ENCODE measurements at regions not wholly inside any gene's neighbourhood (a gene's known extent, or its start where the extent isn't known, plus 50 kb on each side); places are given as distances from the start of the nearest gene placed in this dataset.

GRCh38 chr1:56036479-56036878 is 542.9 kb downstream of the PLPP3 start:
- DNase-seq (ENCODE audit: low read depth, low spot score), result no peak

DNA sequence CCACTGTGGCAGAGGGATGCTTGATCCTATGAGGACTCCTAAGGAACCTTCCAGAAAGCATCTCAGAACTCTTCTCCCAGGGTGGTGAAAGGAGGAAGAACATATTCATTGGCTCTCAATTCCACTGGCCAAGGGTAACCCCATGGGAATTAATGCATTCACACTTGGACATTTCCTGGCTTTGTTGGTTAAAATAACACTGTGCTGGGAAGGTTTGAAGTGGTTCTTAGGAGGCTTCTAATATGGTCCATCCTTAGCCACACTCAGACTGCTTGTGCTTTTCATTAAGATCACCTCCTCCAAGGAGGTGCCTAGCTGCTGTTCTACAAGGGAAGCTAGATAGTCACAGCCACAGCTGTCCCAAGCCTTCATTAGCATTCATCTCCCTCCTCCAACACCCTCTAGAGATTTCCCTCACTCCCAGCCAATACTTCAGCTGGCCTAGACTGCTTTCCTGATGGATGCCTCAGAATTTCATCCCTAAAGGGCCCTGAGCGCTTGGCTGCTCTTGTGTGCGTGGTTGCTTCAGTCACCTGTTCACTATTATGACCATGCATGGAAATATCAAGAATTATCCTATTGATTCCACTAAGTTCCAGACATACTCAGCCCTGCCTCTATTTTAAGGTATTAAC is 544.4 kb downstream of the PLPP3 start:
- DNase-seq (ENCODE audit: low read depth, low spot score), result no peak

DNA sequence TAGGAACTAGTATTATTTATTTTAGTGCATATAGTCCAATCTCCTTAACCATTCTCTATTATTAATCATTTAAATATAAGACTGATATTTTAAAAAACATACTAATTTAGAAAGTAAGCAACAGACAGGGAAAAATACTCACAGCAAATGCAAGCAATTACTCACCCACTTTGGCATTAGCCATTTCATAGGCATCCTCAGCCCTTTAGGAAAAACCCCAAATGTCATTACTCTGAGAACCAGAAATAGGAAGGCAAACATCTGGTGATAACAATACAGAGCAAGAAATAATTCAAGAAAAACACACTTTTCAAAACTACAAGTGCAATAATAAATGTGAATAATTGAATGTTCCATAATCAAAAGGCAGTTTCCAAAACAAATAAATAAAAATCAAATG is 545.1 kb downstream of the PLPP3 start:
- DNase-seq (ENCODE audit: low read depth, low spot score), result no peak

DNA sequence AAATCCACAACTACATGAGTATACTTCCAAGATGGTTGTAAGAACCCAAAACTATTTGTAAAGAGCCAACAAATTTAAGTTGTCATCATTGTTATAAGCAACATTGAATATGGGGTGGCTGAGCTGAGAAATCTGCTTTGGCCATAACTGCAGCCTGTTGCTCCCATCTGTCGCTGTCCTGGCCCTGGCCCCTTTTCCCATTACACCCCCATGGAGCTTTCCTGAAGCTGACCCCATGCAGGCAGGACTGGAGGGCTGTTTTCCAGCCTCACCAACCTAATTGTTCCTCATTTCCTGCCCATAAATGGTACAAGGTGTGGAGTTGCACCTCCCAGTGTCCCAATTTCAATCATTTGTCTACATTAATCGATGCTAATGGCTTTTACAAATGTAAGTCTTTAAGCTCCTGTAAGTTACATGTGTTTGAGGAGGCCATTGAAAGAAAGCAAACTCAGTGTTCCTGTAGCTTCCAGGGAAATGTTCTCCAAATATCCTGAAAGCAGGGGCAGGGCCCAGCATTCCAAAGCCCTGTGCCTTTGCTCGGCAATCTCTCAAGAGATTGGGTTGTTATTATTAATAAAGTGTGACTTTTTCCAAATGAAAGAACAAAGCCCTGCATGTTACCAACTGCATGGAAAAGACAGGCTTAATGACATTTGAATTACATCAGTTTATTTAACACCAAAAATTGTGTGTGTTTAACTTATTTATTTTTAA is 545.9 kb downstream of the PLPP3 start:
- DNase-seq (ENCODE audit: low read depth, low spot score), result no peak

DNA sequence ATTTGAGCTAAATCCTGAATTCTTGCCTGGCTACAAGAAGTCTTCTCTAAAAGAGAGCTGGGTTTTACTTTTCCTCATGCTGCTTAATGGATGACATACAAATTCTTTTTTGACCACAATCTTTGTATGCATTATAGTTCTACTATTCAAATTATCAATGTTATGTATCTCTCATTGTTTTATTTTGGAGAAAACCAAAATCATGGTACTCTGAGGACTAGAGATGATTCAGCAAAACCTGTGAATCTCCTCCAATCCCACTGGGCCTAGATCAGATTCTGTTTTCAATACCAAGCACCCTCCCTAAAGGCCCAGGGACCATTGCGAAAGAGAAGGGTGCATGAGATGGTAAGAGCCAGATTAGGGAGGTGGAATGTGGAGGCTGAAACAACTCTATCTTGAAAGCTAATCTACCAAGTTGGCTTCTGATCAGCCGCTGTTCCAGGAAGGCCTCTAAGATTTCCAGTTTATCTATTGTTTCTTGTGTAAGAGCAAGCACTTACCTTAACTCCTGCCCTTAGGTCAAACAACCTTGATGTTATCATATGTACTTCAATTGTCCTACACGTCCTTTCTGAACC is 547.2 kb downstream of the PLPP3 start:
- DNase-seq (ENCODE audit: low read depth, low spot score), result no peak

DNA sequence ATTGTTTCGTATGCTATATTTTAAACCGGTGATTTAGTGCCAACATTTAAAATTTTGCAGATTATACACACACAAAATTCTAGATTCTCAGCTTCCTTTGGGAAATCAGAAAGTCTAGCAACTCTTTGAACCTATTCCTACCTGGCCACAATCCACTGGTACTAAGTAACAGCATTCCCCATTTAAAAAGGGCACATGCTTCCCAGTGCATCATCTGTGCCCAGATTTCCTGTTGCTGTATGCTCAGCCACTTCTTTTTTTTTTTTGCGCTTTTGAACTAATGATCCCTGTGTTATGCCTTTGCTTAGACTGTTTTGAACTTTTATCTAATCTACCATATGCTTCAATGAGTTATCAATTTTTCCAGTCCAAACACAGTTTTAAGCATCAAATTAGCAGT is 548.4 kb downstream of the PLPP3 start:
- no peak for DNase-seq (ENCODE audit: low read depth, low spot score)

GRCh38 chr1:56029319-56030003 is 549.9 kb downstream of the PLPP3 start:
- no peak for DNase-seq (ENCODE audit: low read depth, low spot score)

DNA sequence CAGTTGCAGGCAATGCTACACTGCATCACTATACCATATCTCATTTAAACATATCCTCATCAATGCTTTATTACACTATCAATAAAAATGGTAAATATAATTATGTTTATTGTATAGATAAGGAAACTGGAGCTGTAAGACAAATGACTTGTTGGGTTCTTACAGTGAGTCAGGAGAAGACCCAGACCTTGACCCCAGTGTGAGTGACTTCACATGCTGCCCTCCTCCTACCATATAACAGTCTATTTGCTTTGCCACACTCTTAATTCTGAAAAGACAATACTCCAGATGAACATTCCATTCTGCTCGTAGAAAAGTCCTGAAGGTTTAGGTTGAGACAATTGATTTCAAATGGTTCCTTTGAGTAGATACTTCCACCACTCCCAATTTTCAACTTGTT is 550.5 kb downstream of the PLPP3 start:
- DNase-seq (ENCODE audit: low read depth, low spot score), result no peak

DNA sequence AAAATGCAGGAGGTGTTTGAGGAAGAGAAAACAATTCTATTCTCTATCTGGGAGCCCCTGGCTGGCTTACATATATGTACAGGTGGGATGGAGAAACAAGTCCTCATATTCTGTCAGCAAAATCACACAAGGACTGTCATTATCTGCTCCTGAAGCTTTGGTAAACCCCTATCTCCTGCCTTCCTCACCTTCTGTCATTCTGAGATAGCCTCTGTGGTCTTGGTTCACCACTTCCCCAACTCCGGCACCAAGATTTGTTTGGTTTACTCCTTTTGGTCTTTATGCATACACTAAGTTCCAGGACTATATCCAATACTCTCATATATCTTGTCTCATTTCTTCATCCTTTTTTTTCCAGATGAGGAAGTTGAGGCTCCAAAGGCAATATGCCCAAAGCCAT is 551.1 kb downstream of the PLPP3 start:
- no peak for DNase-seq (ENCODE audit: low read depth, low spot score)

GRCh38 chr1:56025942-56026341 is 553.4 kb downstream of the PLPP3 start:
- DNase-seq (ENCODE audit: low read depth, low spot score), result no peak

DNA sequence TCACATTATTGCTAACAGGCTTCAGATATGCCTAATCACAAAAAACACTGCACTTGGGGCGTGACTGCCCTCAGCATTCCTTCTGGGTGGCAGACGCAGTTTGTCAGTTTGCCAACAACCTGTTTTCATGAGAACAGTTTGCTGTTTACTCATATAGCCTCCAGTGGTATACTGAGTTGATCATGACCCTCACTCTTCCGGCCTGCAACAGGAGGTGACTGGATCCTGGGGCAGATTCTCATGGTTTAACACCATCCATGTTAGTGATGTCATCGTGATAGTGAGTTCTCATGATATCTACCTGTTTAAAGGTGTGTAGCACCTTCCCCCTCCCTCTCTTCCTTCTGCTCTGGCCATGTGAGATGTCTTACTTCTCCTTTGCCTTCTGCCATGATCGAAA is 555.2 kb downstream of the PLPP3 start:
- no peak for DNase-seq (ENCODE audit: low read depth, low spot score)

- no peak for DNase-seq (ENCODE audit: low read depth, low spot score)
Measured at GRCh38 chr1:56019922-56020321, 559.4 kb downstream of the PLPP3 start.

DNA sequence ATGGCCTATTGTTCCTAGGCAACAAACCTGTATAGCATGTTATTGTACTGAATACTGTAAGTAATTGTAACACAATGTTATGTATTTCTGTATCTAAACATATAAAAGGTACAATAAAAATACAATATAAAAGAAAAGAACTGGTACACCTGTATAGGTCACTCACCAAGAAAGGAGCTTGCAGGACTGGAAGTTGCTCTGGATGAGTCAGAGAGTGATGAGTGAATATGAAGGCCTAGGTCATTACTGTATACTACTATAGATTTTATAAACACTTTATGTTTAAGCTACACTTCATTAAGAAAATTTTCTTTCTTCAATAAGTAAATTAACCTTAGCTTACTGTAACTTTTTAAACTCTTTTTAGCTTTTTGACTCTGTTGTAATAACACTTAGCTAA is 559.9 kb downstream of the PLPP3 start:
- DNase-seq (ENCODE audit: low read depth, low spot score), result no peak

DNA sequence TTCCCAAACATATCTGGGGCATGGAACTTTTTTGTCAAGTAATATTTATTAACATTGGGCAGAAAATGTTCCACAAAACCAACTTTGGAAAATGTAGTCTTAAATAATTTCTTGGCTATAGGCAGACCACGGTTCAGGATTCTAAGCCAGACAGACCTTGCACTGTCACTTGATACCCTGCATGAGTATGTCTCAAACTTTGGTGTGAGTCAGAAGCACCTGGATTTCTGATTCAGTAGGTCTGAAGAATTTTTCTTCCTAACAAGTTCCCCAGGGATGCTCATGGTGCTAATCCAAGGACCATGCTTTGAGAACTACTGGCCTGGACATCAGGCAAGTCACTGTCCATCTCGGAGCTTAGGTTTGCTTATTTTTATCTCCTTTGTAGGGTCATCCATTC is 562.0 kb downstream of the PLPP3 start:
- no peak for DNase-seq (ENCODE audit: low read depth, low spot score)

- DNase-seq (ENCODE audit: low read depth, low spot score), result no peak
Measured at GRCh38 chr1:56003846-56004245, 575.5 kb downstream of the PLPP3 start.

DNA sequence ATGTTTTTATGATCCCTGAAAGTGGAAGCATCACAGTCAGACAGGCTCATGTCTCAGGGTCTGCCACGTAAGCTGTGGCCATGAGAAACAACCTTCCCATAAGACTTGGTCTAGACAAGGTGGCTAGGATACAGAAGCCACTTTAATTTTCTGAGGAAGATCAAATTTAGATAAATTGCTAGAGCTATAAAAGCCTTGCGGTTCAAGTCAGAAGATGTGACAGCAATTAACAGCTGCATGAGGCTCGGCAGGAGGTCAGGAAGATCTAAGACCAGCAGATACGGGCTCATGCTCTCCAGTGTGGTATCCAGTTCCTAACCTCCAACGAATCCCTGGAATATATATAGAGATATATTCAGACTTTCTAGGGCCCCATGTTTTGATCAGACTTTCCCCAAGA is 577.1 kb downstream of the PLPP3 start:
- no peak for DNase-seq (ENCODE audit: low read depth, low spot score)

- no peak for DNase-seq (ENCODE audit: low read depth, low spot score)
Measured at GRCh38 chr1:56000424-56000823, 578.9 kb downstream of the PLPP3 start.

DNA sequence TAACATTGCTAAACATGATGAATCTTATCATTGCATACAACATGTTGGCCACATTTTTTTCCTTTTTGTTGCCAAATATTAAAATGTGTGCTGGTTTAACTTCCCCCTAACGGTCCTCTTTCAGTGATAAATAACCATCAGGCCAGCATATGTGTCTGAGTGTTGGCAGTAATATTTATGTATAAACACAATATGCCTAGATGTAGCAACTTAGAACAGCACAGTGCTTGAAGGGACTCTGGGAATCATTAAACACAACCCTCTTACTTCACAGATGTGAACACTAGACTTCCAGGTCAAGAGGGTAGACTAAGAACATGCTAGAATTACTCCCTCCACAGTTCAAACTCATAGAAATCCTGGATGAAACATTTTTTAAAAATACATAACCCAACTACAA is 581.8 kb downstream of the PLPP3 start:
- DNase-seq (ENCODE audit: low read depth, low spot score), result no peak

DNA sequence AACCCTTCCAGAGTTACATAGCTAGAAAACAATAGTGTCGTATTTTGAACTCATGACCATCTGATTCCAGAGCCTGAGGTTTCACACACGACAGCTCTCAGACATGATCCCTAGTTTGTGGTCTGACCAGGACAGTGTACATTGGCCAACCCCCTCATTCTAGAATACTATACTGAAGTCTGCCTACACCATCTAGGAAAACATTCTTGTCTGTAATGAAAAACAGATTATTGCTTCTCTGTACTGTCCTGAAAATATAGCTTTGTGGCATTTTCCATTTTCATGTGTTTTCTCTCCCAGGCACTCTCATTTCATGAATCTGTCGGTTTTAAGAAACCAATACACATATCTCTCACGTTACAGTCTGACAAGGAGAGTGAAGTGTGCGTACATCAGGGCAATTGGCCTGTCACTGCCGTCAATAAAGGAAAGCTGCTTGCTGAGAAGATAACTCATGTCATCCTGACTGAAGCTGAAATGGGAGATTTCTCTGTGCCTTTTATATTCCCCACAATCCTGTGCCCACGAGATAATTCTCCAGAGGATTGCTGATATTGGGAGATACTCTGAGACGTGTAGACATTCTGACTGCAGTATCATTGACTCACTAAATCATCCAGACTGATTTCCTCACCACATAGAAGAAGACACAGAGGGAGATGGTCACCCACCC is 585.6 kb downstream of the PLPP3 start:
- no peak for DNase-seq (ENCODE audit: low read depth, low spot score)

DNA sequence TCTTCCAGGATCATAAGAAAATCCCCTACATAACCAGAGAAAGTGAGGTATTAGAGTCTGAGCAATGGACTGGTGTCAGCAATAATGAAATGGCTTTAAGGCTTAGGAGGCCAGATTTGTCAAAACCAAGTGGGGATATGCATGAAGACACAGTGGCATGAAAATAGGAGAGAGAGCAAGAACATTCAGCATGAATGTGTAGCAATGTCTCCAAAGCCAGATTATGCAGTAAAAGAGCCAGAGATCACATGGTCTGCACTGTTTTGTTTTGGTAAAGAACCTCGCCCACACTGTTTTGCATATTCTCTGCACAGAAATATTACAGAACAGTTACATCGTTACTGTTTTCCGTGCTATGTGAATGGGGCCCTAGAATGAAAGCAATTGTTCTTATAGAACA is 589.4 kb downstream of the PLPP3 start:
- no peak for DNase-seq (ENCODE audit: low read depth, low spot score)

GRCh38 chr1:55988963-55989452 is 590.4 kb downstream of the PLPP3 start:
- DNase-seq (ENCODE audit: low read depth, low spot score), result no peak

Measured in activated CD4-positive, CD25-positive, alpha-beta regulatory T cell treated with anti-CD3 and anti-CD28 coated beads, Interleukin-2, amount 50 U/mL, for 16 hours (primary cell).